ENCODE measurements at regions not wholly inside any gene's neighbourhood (a gene's known extent, or its start where the extent isn't known, plus 50 kb on each side); places are given as distances from the start of the nearest gene placed in this dataset.
"Not testable (repeated sequence)": the region's sequence is repeated elsewhere in the genome, so short reads cannot be mapped to it uniquely, and the experiment has no call there.

- DNase-seq (ENCODE audit: low spot score), result no peak
Measured at GRCh38 chr13:30816736-30817135, 81.4 kb downstream of the ALOX5AP start.

- DNase-seq (ENCODE audit: low spot score), result no peak
Measured at GRCh38 chr13:30818323-30818960, 83.1 kb downstream of the ALOX5AP start.

GRCh38 chr13:30819136-30819888, 84.0 kb downstream of the ALOX5AP start:
- DNase-seq (ENCODE audit: low spot score), result no peak

GRCh38 chr13:30821421-30821820, 84.7 kb upstream of the MEDAG start:
- no peak for DNase-seq (ENCODE audit: low spot score)

- no peak for DNase-seq (ENCODE audit: low spot score)
Measured at GRCh38 chr13:30824651-30825050, 81.4 kb upstream of the MEDAG start.

- no peak for DNase-seq (ENCODE audit: low spot score)
Measured at GRCh38 chr13:30826911-30827577, 79.0 kb upstream of the MEDAG start.

- no peak for DNase-seq (ENCODE audit: low spot score)
Measured at GRCh38 chr13:30827578-30827925, 78.5 kb upstream of the MEDAG start.

GRCh38 chr13:30829145-30829832, 76.8 kb upstream of the MEDAG start:
- no peak for DNase-seq (ENCODE audit: low spot score)

GRCh38 chr13:30829833-30830637, 76.0 kb upstream of the MEDAG start:
- DNase-seq (ENCODE audit: low spot score), result no peak

- no peak for DNase-seq (ENCODE audit: low spot score)
Measured at GRCh38 chr13:30830638-30830965, 75.5 kb upstream of the MEDAG start.

- DNase-seq (ENCODE audit: low spot score), result no peak
Measured at GRCh38 chr13:30831515-30831914, 74.6 kb upstream of the MEDAG start.

- no peak for DNase-seq (ENCODE audit: low spot score)
Measured at GRCh38 chr13:30832377-30832776, 73.7 kb upstream of the MEDAG start.

- no peak for DNase-seq (ENCODE audit: low spot score)
Measured at GRCh38 chr13:30832845-30833332, 73.2 kb upstream of the MEDAG start.

GRCh38 chr13:30835442-30835841, 70.6 kb upstream of the MEDAG start:
- no peak for DNase-seq (ENCODE audit: low spot score)

GRCh38 chr13:30837227-30838159, 68.6 kb upstream of the MEDAG start:
- no peak for DNase-seq (ENCODE audit: low spot score)

GRCh38 chr13:30839636-30840035, 66.4 kb upstream of the MEDAG start:
- DNase-seq (ENCODE audit: low spot score), result not testable (repeated sequence)

- no peak for DNase-seq (ENCODE audit: low spot score)
Measured at GRCh38 chr13:30840515-30840914, 65.6 kb upstream of the MEDAG start.

GRCh38 chr13:30841154-30841553, 64.9 kb upstream of the MEDAG start:
- DNase-seq (ENCODE audit: low spot score), result no peak

GRCh38 chr13:30843548-30843947, 62.5 kb upstream of the MEDAG start:
- DNase-seq (ENCODE audit: low spot score), result no peak

GRCh38 chr13:30844548-30845296, 61.3 kb upstream of the MEDAG start:
- DNase-seq (ENCODE audit: low spot score), result no peak
